Amniotic epithelial cell (primary cell): ENCODE measurements at regions not wholly inside any gene's neighbourhood (a gene's known extent, or its start where the extent isn't known, plus 50 kb on each side); places are given as distances from the start of the nearest gene placed in this dataset.
A peak's percentile ranks its signal among the peaks of the same experiment; 100 is the strongest.
"Not testable (repeated sequence)": the region's sequence is repeated elsewhere in the genome, so short reads cannot be mapped to it uniquely, and the experiment has no call there.

Source experiments
- DNase-seq: peaks from one replicate; pipeline ENCODE4 v3.0.0-alpha.2; 2010; ENCODE audit warnings: low read depth

DNA sequence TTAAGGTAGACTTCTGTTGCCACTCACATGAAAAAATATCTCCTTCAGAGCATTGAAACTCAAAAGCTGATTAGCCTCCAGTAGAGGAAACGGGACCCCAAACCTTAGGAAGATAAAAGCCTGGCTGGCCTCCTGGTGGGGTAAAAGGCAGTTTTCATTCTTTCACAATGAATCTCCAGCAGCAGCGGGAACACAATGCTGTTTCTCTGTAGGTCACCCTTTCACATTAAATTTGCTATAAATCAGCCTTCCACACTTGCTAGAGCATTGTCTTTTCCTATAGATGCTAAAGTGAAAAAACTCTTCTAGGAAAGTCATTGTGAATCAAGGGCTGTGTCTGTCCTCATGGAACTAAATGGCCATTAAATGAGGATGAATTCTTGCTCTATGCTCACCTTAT lies 207.3 kb upstream of the MAGEB2 start:
- no peak for DNase-seq

- DNase-seq, result peak; percentile 25
Observed at GRCh38 chrX:30010471-30010870, 204.9 kb upstream of the MAGEB2 start.

DNA sequence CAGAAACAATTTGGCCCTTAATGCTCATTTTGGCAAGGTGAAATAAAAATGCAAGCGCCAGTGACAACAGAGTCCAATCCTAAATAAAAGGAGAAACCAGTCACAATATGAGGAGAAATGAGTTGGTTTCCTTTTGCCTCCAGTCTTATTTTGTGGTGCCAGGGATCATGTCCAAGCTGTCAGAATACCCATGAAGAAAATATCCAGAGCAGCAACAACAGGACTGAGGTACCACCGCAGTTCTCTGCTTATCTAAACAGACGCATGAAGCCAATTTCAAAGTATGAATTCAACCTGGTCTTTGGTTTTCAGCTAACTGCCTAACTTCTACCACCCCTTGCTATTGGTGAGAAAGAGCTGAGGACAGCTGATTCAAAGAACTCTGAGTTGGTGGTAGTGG lies 199.9 kb upstream of the MAGEB2 start:
- no peak for DNase-seq

DNA sequence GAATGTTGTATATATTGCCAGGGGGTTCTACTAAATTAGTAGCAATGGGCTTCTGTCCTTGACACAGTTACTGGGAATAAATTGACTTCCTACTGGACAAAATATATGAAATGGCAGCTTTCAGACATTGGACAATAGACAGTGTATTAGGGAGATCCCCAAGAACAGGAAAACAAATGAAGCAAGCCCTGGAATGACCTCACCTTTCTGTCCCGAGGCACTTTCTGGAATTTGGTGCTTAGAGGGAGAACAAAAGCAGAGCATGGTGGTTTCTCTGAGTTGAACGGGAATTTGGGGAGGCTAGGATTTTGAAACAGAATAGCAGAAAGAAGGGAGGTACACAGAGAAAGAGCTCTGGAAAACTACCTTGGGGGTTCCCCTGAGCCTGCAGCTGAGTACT lies 187.7 kb upstream of the MAGEB2 start:
- DNase-seq, result no peak

DNA sequence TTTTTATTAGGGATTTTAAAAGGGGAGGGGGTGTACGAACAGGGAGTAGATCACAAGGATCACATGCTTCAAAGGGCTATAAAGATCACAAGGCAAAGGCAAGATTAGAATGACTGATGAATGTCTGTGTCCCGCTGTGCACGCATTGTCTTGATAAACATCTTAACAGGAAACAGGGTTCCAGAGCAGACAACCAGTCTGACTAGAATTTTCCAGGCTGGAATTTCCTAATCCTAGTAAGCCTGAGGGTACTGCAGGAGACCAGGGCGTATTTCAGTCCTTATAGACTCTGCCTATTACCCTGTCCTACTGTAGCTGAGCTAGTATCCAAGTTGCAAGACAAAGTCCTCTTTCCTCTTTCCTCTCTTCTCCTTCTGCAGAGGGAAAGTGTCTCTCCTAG lies 179.0 kb upstream of the MAGEB2 start:
- DNase-seq, result not testable (repeated sequence)

DNA sequence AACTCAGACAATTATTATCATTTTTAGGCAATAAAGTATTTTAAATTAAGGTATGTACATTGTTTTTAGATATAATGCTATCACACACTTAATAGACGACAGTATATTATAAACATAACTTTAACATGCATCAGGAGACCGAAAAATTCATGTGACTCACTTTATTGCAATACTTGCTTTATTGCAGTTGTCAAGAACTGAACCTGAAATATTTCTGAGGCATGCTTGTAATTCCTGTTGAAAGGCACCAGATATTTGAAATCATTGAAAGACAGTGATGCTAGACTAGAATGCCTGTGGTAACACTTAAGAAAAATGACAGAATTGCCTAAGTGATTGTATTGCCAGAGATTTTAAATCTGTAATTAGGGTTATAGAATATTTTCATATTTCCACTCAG lies 175.6 kb upstream of the MAGEB2 start:
- DNase-seq, result peak; percentile 77

- DNase-seq, result peak; percentile 28
Observed at GRCh38 chrX:30060718-30061117, 154.6 kb upstream of the MAGEB2 start.

- DNase-seq, result peak; percentile 36
Observed at GRCh38 chrX:30065226-30065625, 150.1 kb upstream of the MAGEB2 start.

DNA sequence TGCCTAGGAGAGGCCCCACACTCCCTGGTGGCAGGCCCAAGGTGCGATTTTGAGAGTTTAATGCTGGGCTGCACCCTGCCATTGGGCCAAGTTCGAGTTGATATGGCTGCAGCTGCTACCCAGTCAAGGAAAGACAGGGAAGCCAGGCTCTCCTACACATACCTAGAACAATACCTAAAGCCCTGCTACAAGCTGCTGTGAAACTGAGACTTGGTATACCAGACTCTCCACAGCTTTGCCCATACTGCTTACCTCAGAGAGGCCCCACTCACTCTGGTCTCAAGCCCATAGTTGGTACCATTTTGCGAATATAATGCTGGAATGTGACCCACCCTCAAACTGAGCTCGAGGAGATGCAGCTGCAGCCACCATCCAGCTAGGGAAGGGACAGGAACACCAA lies 147.7 kb upstream of the MAGEB2 start:
- no peak for DNase-seq

DNA sequence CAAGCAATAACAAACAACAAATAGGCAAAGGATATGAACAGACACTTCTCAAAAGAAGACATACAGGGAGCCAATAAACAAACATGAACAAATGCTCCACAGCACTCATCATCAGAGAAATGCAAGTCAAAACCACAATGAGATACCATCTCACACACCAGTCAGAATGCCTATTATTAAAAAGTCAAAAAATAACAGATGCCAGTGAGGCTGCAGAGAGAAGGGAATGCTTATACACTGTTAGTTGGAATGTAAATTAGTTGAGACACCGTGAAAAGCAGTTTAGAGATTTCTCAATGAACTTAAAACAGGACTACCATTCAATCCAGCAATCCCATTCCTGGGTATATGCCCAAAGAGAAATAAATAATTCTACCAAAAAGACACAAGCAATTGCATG lies 129.8 kb upstream of the MAGEB2 start:
- DNase-seq, result peak; percentile 16

DNA sequence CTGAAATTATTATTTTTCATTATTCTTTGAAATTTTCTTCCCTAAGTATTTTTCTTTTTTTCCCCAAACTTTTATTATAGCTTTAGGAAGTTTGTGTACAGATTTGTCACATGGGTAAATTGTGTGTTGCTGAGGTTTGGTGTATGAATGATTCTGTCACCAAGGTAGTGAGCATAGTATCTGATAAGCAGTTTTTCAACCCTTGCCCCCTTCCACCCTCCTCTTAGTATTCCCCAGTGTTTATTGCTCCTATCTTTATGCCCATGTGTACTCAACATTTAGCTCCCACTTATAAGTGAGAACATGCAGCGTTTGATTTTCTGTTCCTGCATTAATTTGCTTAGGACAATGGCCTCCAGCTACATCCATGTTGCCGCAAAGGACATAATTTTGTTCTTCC lies 103.9 kb upstream of the MAGEB2 start:
- DNase-seq, result no peak

GRCh38 chrX:30141966-30142365 lies 73.4 kb upstream of the MAGEB2 start:
- DNase-seq, result peak; percentile 52

- DNase-seq, result no peak
Observed at GRCh38 chrX:30144221-30144620, 71.1 kb upstream of the MAGEB2 start.

DNA sequence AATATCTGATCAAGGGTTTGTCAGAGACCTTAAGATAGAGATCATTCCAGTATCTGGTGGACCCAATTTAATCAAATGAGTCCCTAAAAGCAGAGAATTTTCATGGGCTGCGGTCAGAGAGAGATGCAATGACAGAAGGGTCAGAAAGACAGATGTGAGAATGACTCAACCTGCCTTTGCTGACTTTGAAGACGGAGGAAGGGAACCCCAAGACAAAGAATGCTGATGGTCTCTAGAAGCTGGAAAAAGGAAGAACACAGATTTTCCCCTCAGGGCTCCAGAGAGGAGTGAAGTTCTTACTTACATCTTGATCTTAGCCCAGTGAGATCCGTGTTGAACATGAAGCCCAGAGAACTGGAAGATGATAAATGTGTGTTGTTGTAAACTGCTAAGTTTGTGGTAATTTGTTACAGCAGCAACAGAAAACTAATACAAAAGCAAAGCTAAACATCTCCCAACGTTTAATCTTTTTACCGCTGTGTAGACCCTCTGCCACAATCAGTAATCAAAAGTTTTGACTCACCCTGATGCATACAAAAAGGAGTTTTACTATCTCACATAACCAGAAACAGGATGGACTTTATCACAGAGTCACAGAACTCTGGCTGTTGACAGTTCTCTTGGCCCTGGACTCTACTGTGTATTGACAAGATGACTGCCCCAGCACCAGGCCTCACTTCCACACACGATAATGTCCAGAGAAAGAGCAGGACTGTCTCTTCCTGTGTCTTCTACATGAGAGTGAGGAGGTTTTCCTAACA lies 70.2 kb upstream of the MAGEB2 start:
- DNase-seq, result no peak

- DNase-seq, result no peak
Observed at GRCh38 chrX:30147996-30148643, 67.2 kb upstream of the MAGEB2 start.

DNA sequence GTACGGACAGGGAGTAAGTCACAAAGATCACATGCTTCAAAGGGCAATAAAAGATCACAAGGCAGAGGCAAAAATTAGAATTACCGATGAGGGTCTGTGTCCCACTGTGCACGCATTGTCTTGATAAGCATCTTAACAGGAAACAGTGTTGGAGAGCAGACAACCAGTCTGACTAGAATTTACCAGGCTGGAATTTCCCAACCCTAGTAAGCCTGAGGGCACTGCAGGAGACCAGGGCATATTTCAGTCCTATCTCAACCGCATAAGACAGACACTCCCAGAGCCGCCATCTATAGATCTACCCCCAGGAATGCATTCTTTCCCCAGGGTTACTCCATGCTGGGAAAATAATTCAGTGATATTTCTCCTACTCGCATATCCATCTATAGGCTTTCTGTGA lies 66.2 kb upstream of the MAGEB2 start:
- DNase-seq, result not testable (repeated sequence)

DNA sequence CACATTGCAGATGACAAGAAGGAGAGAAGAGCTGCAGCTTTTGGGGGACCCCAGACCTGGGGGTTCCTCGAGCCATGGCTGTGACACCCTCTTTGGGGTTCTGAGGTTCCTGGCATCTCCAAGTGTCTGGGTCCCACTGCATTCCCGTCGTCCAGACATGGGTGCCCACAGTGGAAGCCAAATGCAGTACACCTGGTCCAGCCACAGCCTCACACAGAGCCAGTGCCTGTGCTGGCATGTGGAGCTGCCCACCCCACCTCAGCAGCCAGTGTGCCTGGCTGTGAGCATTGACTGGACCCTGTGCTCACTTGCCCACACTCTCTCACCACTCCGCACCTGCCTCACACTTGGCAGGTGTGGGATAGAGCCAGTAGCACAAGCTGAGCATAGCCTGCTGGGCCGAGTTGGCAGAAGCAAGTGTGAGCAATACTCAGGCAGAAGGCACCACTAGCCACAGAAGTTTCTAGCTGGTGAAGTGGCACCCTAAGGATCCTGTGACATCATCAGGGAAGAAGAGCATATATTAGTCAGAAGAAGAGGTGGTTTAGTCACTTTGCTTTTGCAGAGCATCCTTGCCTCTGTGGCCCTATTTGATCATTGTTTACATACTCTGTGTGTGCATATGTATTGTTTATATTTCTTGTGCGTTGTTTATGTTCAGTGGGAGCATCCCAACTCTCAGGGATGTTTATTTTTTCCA lies 65.0 kb upstream of the MAGEB2 start:
- DNase-seq, result no peak

DNA sequence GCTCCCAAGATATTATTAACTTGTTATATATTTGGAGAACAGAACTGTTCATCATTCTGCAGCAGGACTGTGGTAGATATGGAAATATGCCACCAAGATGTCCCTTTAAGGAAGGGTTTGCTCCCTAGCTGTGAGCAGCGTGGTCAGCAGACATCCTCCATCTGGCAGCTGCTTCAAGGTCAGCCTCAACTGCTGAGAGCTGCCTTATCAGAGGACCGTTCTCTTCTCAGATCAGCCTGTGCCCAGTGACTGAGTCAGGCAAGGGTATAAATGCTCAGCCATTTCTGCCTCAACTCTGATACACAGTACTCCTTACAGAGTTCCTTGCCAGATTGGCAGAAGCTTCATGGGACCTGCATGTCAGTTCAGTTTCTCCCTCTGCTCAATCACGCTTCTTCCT lies 63.4 kb upstream of the MAGEB2 start:
- DNase-seq, result peak; percentile 32

- DNase-seq, result peak; percentile 16
Observed at GRCh38 chrX:30153175-30153880, 62.0 kb upstream of the MAGEB2 start.

- DNase-seq, result peak; percentile 71
Observed at GRCh38 chrX:30153881-30154260, 61.5 kb upstream of the MAGEB2 start.

DNA sequence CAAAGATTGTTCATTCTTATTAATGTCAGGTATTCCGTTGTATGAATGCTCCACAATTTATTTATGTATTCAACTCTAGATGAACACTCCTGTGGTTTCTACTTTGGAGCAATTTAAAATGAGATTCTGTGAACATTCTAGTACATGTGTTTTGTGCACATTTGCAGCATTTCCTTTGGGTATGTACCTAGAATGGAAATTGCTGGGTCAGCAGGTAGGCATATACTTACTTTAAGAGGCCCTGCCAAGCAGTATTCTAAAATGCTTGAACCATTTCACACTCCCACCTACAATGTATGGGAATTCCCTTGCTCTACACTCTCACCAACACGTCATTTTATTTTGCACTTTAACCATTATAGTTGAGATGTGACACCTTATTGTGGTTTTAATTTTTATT lies 59.4 kb upstream of the MAGEB2 start:
- DNase-seq, result no peak

DNA sequence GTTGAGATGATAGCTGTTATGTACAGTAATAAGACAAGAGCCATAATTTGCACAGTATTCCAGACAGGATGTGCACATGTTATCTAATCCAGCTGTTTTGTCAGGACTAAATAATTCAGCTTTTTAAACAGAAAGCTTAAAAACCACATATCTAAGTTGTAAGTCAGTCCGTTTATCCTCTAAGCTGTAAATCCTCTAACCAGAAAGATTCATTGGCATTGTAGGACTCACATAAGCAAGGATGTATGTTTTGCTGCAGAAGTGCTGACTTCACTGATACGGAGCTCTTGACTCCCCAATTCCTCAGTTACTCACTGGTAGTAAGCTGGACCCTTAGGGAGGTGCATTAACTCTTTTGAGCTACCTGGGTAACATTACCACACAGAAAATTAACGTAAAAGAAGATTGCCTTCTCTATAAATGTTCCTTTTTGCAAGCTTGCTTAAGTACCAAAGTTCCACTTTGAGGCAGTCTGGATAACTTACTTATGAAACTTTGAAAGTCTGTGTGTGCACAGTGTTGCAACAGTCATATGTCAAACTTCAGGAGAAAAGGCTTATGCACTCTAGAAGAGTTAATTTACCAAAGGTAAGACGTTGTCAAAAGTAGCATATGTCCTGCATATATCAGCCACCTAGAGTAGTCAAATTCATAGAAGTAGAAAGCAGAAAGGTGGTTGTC lies 58.3 kb upstream of the MAGEB2 start:
- peak; percentile 76 for DNase-seq
